H9 (cell line): ENCODE measurements at regions not wholly inside any gene's neighbourhood (a gene's known extent, or its start where the extent isn't known, plus 50 kb on each side); places are given as distances from the start of the nearest gene placed in this dataset.

ENCODE experiments used
- DNase-seq: peaks from one replicate; pipeline ENCODE4 v3.0.0-alpha.2; 2017
- H2AFZ ChIP-seq: one replicate; pipeline ENCODE4 v1.6.1; 2013; ENCODE audit warnings: mild to moderate bottlenecking, low read length, control low read depth, moderate library complexity
- H2AK5ac ChIP-seq: 2 replicates; pipeline ENCODE4 v1.6.1; 2013; ENCODE audit warnings: low read length, control low read depth, mixed read lengths; ENCODE audit not compliant: insufficient read length
- H2BK120ac ChIP-seq: one replicate; pipeline ENCODE4 v1.6.1; 2013; ENCODE audit warnings: low read depth, mild to moderate bottlenecking, low read length, control low read depth, inconsistent platforms; ENCODE audit not compliant: poor library complexity, severe bottlenecking
- H2BK12ac ChIP-seq: 2 replicates; pipeline ENCODE4 v1.6.1; 2013; ENCODE audit warnings: low read length, control low read depth, mixed read lengths, low read depth; ENCODE audit not compliant: insufficient read length
- H2BK15ac ChIP-seq: 2 replicates; pipeline ENCODE4 v1.6.1; 2013; ENCODE audit warnings: low read depth, low read length, control low read depth
- H2BK20ac ChIP-seq: one replicate; pipeline ENCODE4 v1.6.1; 2013; ENCODE audit warnings: low read depth, mild to moderate bottlenecking, low read length, control low read depth, inconsistent platforms; ENCODE audit not compliant: poor library complexity, severe bottlenecking
- H2BK5ac ChIP-seq: 2 replicates; pipeline ENCODE4 v1.6.1; 2013; ENCODE audit warnings: low read length, control low read depth, mixed read lengths; ENCODE audit not compliant: insufficient read length
- H3K14ac ChIP-seq: 2 replicates; pipeline ENCODE4 v1.6.1; 2013; ENCODE audit warnings: low read length, control low read depth; ENCODE audit not compliant: insufficient read depth
- H3K18ac ChIP-seq: 2 replicates; pipeline ENCODE4 v1.6.1; 2013; ENCODE audit warnings: low read depth, mild to moderate bottlenecking, mixed read lengths, low read length, control low read depth; ENCODE audit not compliant: insufficient read length
- H3K23ac ChIP-seq: 2 replicates; pipeline ENCODE4 v1.6.1; 2013; ENCODE audit warnings: low read length, control low read depth, mixed read lengths, low read depth; ENCODE audit not compliant: insufficient read length
- H3K23me2 ChIP-seq: 2 replicates; pipeline ENCODE4 v1.6.1; 2013; ENCODE audit warnings: low read depth, mild to moderate bottlenecking, mixed read lengths, low read length, control low read depth; ENCODE audit not compliant: insufficient read length, poor library complexity, severe bottlenecking
- H3K27ac ChIP-seq: 2 replicates; pipeline ENCODE4 v1.5.1; 2013; ENCODE audit warnings: low read length, control low read depth, mixed read lengths, low read depth; ENCODE audit not compliant: insufficient read length
- H3K27me3 ChIP-seq: 2 replicates; pipeline ENCODE4 v1.6.1; 2013; ENCODE audit warnings: low read length, control low read depth, inconsistent platforms; ENCODE audit not compliant: insufficient read depth
- H3K4ac ChIP-seq: 2 replicates; pipeline ENCODE4 v1.6.1; 2013; ENCODE audit warnings: low read depth, mild to moderate bottlenecking, control low read depth, inconsistent platforms, low read length, moderate library complexity
- H3K4me1 ChIP-seq: 2 replicates; pipeline ENCODE4 v1.6.1; 2013; ENCODE audit warnings: low read length, control low read depth, inconsistent platforms; ENCODE audit not compliant: insufficient read depth
- H3K4me2 ChIP-seq: 2 replicates; pipeline ENCODE4 v1.6.1; 2013; ENCODE audit warnings: low read length, control low read depth, mixed read lengths; ENCODE audit not compliant: insufficient read length, insufficient read depth
- H3K56ac ChIP-seq: 2 replicates; pipeline ENCODE4 v1.6.1; 2013; ENCODE audit warnings: low read depth, mild to moderate bottlenecking, mixed read lengths, low read length, control low read depth; ENCODE audit not compliant: insufficient read length
- H3K79me1 ChIP-seq: 2 replicates; pipeline ENCODE4 v1.6.1; 2013; ENCODE audit warnings: low read depth, mild to moderate bottlenecking, moderate library complexity, low read length, control low read depth, inconsistent platforms; ENCODE audit not compliant: insufficient read depth, poor library complexity, severe bottlenecking
- H3K79me2 ChIP-seq: 2 replicates; pipeline ENCODE4 v1.6.1; 2013; ENCODE audit warnings: low read length, control low read depth, inconsistent platforms; ENCODE audit not compliant: insufficient read depth
- H3K9ac ChIP-seq: 2 replicates; pipeline ENCODE4 v1.6.1; 2013; ENCODE audit warnings: low read length, control low read depth, mixed read lengths; ENCODE audit not compliant: insufficient read length; ENCODE audit errors: extremely low read depth
- H3K9me3 ChIP-seq: one replicate; pipeline ENCODE4 v1.6.1; 2013; ENCODE audit warnings: low read depth, low read length, inconsistent platforms; ENCODE audit not compliant: control insufficient read depth
- H3T11ph ChIP-seq: one replicate; pipeline ENCODE4 v1.6.1; 2013; ENCODE audit warnings: mild to moderate bottlenecking, low read length, control low read depth, inconsistent platforms
- H4K20me1 ChIP-seq: one replicate; pipeline ENCODE4 v1.6.1; 2013; ENCODE audit not compliant: control insufficient read depth, insufficient read length, insufficient read depth
- H4K5ac ChIP-seq: 2 replicates; pipeline ENCODE4 v1.6.1; 2013; ENCODE audit warnings: low read depth, mild to moderate bottlenecking, mixed read lengths, low read length, control low read depth; ENCODE audit not compliant: insufficient read length
- H4K8ac ChIP-seq: replicated peaks from 2 replicates; pipeline ENCODE4 v1.6.1; 2013; ENCODE audit warnings: low read length, control low read depth, mixed read lengths, low read depth; ENCODE audit not compliant: insufficient read length
- H4K91ac ChIP-seq: 2 replicates; pipeline ENCODE4 v1.6.1; 2013; ENCODE audit warnings: low read depth, mild to moderate bottlenecking, moderate library complexity, mixed read lengths, low read length, control low read depth; ENCODE audit not compliant: insufficient read length
- H3K27ac Mint-ChIP-seq, 3 experiments: 2 replicates in 2 of 3; 3 replicates in 1 of 3; pipeline ENCODE4 v1.8.0; 2020 to 2021; ENCODE audit warnings: mixed read lengths in 3 of 3, mild to moderate bottlenecking in 1 of 3, moderate library complexity in 1 of 3
- H3K27me3 Mint-ChIP-seq: 2 replicates; pipeline ENCODE4 v1.8.0; 2021; ENCODE audit warnings: low read depth, mild to moderate bottlenecking, moderate library complexity, mixed read lengths
- H3K36me3 Mint-ChIP-seq, 3 experiments: 2 replicates in 2 of 3; 3 replicates in 1 of 3; pipeline ENCODE4 v1.8.0; 2020 to 2021; ENCODE audit warnings: low read depth in 3 of 3, mixed read lengths in 3 of 3; ENCODE audit not compliant: insufficient read depth in 1 of 3
- H3K4me1 Mint-ChIP-seq, 2 experiments: 2 replicates each; pipeline ENCODE4 v1.8.0; 2020; ENCODE audit warnings: mixed read lengths in 2 of 2
- H3K4me3 Mint-ChIP-seq, 2 experiments: 2 replicates in 1 of 2; 3 replicates in 1 of 2; pipeline ENCODE4 v1.8.0; 2020 to 2021; ENCODE audit warnings: mild to moderate bottlenecking in 2 of 2, mixed read lengths in 2 of 2, moderate library complexity in 1 of 2
- H3K9me3 Mint-ChIP-seq, 2 experiments: 2 replicates in 1 of 2; 3 replicates in 1 of 2; pipeline ENCODE4 v1.8.0; 2020; ENCODE audit warnings: mild to moderate bottlenecking in 2 of 2, mixed read lengths in 2 of 2, moderate library complexity in 1 of 2
- WGBS: extraction: QIAGEN DNeasy Blood & Tissue Kit; methylation state at CpG from one replicate; pipeline ENCODE4 v1.1.7; 2013; ENCODE audit warnings: missing lambda C conversion rate, low lambda C conversion rate, mixed read lengths; ENCODE audit not compliant: insufficient read length; ENCODE audit errors: extremely low coverage; 5-methylcytosine and 5-hydroxymethylcytosine counted together
- TF ChIP-seq, protein P1 (sequence below): fragments of 200-600 bp; sonication (generic); conservative IDR thresholded peaks from 3 replicates; pipeline ENCODE4 v1.8.0; 2021; ENCODE audit warnings: antibody characterized with exemption, mild to moderate bottlenecking

DNA sequence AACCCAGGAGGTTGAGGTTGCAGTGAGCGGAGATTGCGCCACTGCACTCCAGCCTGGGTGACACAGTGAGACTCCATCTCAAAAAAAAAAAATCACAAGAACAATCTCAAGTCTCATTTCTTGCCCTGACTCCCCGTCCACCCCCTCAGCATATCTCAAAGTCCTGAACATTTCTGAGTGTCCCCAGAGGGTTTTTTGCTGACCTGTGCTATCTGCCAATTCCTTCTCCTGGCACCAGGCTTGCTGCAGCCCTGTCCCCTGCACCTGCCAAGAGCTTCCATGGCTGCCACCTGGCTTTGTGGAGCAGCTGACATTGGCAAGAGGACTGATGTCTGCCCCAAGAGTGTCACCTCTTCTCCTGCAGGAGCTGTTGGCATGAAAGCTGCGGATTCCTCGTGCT, 54.9 kb upstream of the PTPRT start:
- no peak for DNase-seq
- H2BK5ac ChIP-seq: no peak overlapping the region
- H3K18ac ChIP-seq: no peak overlapping the region
- peaks cover 6 to 8% of the 10 kb centered on the region in 2 experiments; a peak in 2 of 4 replicates for H3K4me1 Mint-ChIP-seq
- H3K27me3 Mint-ChIP-seq: peaks cover 49% of the 10 kb centered on the region
- no peak overlapping the region for H3K4me2 ChIP-seq
- H4K8ac ChIP-seq: no peak overlapping the region
- no peak overlapping the region for H2BK12ac ChIP-seq
- H2AFZ ChIP-seq: no peak overlapping the region
- H3K79me1 ChIP-seq: no peaks in the 10 kb centered on the region
- no peaks in the 10 kb centered on the region for H3K79me2 ChIP-seq
- no peak overlapping the region for H2BK15ac ChIP-seq
- H3K4me3 Mint-ChIP-seq: no peak overlapping the region
- no peaks in the 10 kb centered on the region; a peak in 1 of 7 replicates for H3K36me3 Mint-ChIP-seq
- no peak overlapping the region for H4K91ac ChIP-seq
- no peaks in the 10 kb centered on the region for H3K9me3 ChIP-seq
- H3K27ac ChIP-seq: no peak overlapping the region
- no CpG with 5 or more reads among the region's 5 CpGs for WGBS
- H3K4ac ChIP-seq: no peak overlapping the region
- no peaks in the 10 kb centered on the region for H3K4me1 ChIP-seq
- H3K9me3 Mint-ChIP-seq: no peaks in the 10 kb centered on the region
- H3K14ac ChIP-seq: no peak overlapping the region
- H2AK5ac ChIP-seq: no peak overlapping the region
- TF ChIP-seq, protein P1, sequence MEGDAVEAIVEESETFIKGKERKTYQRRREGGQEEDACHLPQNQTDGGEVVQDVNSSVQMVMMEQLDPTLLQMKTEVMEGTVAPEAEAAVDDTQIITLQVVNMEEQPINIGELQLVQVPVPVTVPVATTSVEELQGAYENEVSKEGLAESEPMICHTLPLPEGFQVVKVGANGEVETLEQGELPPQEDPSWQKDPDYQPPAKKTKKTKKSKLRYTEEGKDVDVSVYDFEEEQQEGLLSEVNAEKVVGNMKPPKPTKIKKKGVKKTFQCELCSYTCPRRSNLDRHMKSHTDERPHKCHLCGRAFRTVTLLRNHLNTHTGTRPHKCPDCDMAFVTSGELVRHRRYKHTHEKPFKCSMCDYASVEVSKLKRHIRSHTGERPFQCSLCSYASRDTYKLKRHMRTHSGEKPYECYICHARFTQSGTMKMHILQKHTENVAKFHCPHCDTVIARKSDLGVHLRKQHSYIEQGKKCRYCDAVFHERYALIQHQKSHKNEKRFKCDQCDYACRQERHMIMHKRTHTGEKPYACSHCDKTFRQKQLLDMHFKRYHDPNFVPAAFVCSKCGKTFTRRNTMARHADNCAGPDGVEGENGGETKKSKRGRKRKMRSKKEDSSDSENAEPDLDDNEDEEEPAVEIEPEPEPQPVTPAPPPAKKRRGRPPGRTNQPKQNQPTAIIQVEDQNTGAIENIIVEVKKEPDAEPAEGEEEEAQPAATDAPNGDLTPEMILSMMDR: no peak
- no peak overlapping the region for H2BK20ac ChIP-seq
- H3K23ac ChIP-seq: no peak overlapping the region
- H4K20me1 ChIP-seq: no peaks in the 10 kb centered on the region
- H3K27me3 ChIP-seq: no peaks in the 10 kb centered on the region
- H3K23me2 ChIP-seq: no peaks in the 10 kb centered on the region
- H3K56ac ChIP-seq: no peak overlapping the region
- no peak overlapping the region for H3K27ac Mint-ChIP-seq
- H3K9ac ChIP-seq: no peak overlapping the region
- no peak overlapping the region for H2BK120ac ChIP-seq
- no peak overlapping the region for H3T11ph ChIP-seq
- H4K5ac ChIP-seq: no peak overlapping the region
